Stimulated activated CD4-positive, alpha-beta T cell treated with anti-CD3 and anti-CD28 coated beads, Interleukin-1b, Interleukin-23, amount 100 ng/mL, for 4 hours (primary cell): ENCODE measurements at regions not wholly inside any gene's neighbourhood (a gene's known extent, or its start where the extent isn't known, plus 50 kb on each side); places are given as distances from the start of the nearest gene placed in this dataset.
"Not testable (repeated sequence)": the region's sequence is repeated elsewhere in the genome, so short reads cannot be mapped to it uniquely, and the experiment has no call there.

Experiments
- DNase-seq, 2 donors: peaks; one replicate each; pipeline ENCODE4 v3.0.0-alpha.2; 2020; ENCODE audit warnings: low read depth in 2 of 2

GRCh38 chr13:21911646-21912298 is 240.9 kb downstream of the FGF9 start:
- DNase-seq: no peak

- DNase-seq: no peak
Observed at GRCh38 chr13:21913010-21913409, 242.1 kb downstream of the FGF9 start.

GRCh38 chr13:21917086-21918015 is 246.5 kb downstream of the FGF9 start:
- DNase-seq: no peak

GRCh38 chr13:21920802-21921201 is 249.9 kb downstream of the FGF9 start:
- DNase-seq: not testable (repeated sequence)

- no peak for DNase-seq
Observed at GRCh38 chr13:21924958-21925357, 254.1 kb downstream of the FGF9 start.

- DNase-seq: no peak
Observed at GRCh38 chr13:21925720-21926119, 254.8 kb downstream of the FGF9 start.

- DNase-seq: no peak
Observed at GRCh38 chr13:21929400-21929799, 258.5 kb downstream of the FGF9 start.

GRCh38 chr13:21930536-21930935 is 259.7 kb downstream of the FGF9 start:
- DNase-seq: no peak

- no peak for DNase-seq
Observed at GRCh38 chr13:21932578-21932977, 261.7 kb downstream of the FGF9 start.

GRCh38 chr13:21932996-21933395 is 262.1 kb downstream of the FGF9 start:
- DNase-seq: no peak

- DNase-seq: no peak
Observed at GRCh38 chr13:21934284-21934683, 263.4 kb downstream of the FGF9 start.

- DNase-seq: no peak
Observed at GRCh38 chr13:21936674-21937073, 265.8 kb downstream of the FGF9 start.

GRCh38 chr13:21938168-21938567 is 267.3 kb downstream of the FGF9 start:
- no peak for DNase-seq

GRCh38 chr13:21938636-21939035 is 267.8 kb downstream of the FGF9 start:
- no peak for DNase-seq

GRCh38 chr13:21942061-21942460 is 271.2 kb downstream of the FGF9 start:
- no peak for DNase-seq

- no peak for DNase-seq
Observed at GRCh38 chr13:21944610-21945009, 273.7 kb downstream of the FGF9 start.

- DNase-seq: no peak
Observed at GRCh38 chr13:21945195-21945594, 274.3 kb downstream of the FGF9 start.

GRCh38 chr13:21946964-21947363 is 276.1 kb downstream of the FGF9 start:
- no peak for DNase-seq

- no peak for DNase-seq
Observed at GRCh38 chr13:21948769-21949474, 278.0 kb downstream of the FGF9 start.

GRCh38 chr13:21949818-21950429 is 279.1 kb downstream of the FGF9 start:
- DNase-seq: no peak

GRCh38 chr13:21956666-21957065 is 285.8 kb downstream of the FGF9 start:
- DNase-seq: no peak

- no peak for DNase-seq
Observed at GRCh38 chr13:21957833-21958232, 287.0 kb downstream of the FGF9 start.
